Choroid plexus epithelial cell (primary cell): ENCODE measurements at regions not wholly inside any gene's neighbourhood (a gene's known extent, or its start where the extent isn't known, plus 50 kb on each side); places are given as distances from the start of the nearest gene placed in this dataset.

Source experiments
- DNase-seq: peaks from one replicate; pipeline ENCODE4 v3.0.0-alpha.2; 2010; ENCODE audit warnings: low read depth
- H3K4me3 ChIP-seq: 2 replicates; pipeline ENCODE4 v1.5.1; 2011; ENCODE audit warnings: low read depth, mild to moderate bottlenecking, control low read depth, low read length, moderate library complexity
- CTCF ChIP-seq: conservative IDR thresholded peaks from 2 replicates; pipeline ENCODE4 v1.5.1; 2011; ENCODE audit warnings: low read depth, mild to moderate bottlenecking, control low read depth, inconsistent platforms, low read length, moderate library complexity

- DNase-seq, result no peak
- no peak for TF ChIP-seq CTCF
- H3K4me3 ChIP-seq, result no peak overlapping the region
These were observed 280.7 kb upstream of the PLET1 start for GRCh38 chr11:112541140-112542046.

GRCh38 chr11:112542479-112542878 is 281.8 kb upstream of the PLET1 start:
- TF ChIP-seq CTCF, result no peak
- DNase-seq, result no peak
- H3K4me3 ChIP-seq, result no peak overlapping the region

- no peak for DNase-seq
- no peak overlapping the region for H3K4me3 ChIP-seq
- no peak for TF ChIP-seq CTCF
These were observed 282.7 kb upstream of the PLET1 start for GRCh38 chr11:112543390-112543789.

- TF ChIP-seq CTCF, result no peak
- peak; percentile 8 for DNase-seq
- H3K4me3 ChIP-seq, result no peak overlapping the region
These were observed 288.0 kb upstream of the PLET1 start for GRCh38 chr11:112548641-112549040.

- no peak overlapping the region for H3K4me3 ChIP-seq
- DNase-seq, result no peak
- TF ChIP-seq CTCF, result no peak
These were observed 292.6 kb upstream of the PLET1 start for GRCh38 chr11:112553205-112553731.

GRCh38 chr11:112554586-112554985 is 293.9 kb upstream of the PLET1 start:
- TF ChIP-seq CTCF, result no peak
- DNase-seq, result no peak
- no peak overlapping the region for H3K4me3 ChIP-seq
